ENCODE measurements at regions not wholly inside any gene's neighbourhood (a gene's known extent, or its start where the extent isn't known, plus 50 kb on each side); places are given as distances from the start of the nearest gene placed in this dataset.

DNA sequence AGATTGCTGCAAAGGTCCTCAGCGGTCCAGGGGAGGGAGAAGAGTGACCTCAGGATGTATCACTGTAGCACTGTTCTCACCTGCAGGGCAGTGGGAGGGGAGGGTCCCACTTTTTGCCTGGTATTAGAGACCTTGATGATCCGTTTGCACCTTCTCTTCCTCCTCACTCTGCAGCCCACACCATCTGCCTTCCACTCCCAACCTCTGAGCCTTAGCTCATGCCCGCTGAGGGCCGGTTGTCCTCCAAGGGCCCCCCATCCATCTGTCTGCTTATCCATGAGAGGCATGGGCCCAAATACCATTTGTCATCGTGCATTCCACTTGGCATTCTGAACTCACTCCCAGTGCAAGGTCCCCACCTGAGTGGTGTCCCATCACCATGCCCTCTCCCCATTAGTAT lies 64.6 kb upstream of the PCBD1 start (continued):
- TF ChIP-seq, protein P1, sequence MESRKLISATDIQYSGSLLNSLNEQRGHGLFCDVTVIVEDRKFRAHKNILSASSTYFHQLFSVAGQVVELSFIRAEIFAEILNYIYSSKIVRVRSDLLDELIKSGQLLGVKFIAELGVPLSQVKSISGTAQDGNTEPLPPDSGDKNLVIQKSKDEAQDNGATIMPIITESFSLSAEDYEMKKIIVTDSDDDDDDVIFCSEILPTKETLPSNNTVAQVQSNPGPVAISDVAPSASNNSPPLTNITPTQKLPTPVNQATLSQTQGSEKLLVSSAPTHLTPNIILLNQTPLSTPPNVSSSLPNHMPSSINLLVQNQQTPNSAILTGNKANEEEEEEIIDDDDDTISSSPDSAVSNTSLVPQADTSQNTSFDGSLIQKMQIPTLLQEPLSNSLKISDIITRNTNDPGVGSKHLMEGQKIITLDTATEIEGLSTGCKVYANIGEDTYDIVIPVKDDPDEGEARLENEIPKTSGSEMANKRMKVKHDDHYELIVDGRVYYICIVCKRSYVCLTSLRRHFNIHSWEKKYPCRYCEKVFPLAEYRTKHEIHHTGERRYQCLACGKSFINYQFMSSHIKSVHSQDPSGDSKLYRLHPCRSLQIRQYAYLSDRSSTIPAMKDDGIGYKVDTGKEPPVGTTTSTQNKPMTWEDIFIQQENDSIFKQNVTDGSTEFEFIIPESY (IDR thresholded peaks at IDR 0.05; ENCODE audit: extremely low read depth, insufficient replicate concordance, low read length) = no peak
- no peak for TF ChIP-seq ELF1 (IDR thresholded peaks at IDR 0.05; ENCODE audit: borderline replicate concordance, low read depth)
- TF ChIP-seq, protein P2, sequence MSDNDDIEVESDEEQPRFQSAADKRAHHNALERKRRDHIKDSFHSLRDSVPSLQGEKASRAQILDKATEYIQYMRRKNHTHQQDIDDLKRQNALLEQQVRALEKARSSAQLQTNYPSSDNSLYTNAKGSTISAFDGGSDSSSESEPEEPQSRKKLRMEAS (IDR thresholded peaks at IDR 0.05) = no peak
- TF ChIP-seq POLR2A (IDR thresholded peaks at IDR 0.05; ENCODE audit: borderline replicate concordance, extremely low read depth, insufficient read depth, insufficient read length) = no peak
- TF ChIP-seq, protein P3, sequence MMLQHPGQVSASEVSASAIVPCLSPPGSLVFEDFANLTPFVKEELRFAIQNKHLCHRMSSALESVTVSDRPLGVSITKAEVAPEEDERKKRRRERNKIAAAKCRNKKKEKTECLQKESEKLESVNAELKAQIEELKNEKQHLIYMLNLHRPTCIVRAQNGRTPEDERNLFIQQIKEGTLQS (IDR thresholded peaks at IDR 0.05) = no peak

DNA sequence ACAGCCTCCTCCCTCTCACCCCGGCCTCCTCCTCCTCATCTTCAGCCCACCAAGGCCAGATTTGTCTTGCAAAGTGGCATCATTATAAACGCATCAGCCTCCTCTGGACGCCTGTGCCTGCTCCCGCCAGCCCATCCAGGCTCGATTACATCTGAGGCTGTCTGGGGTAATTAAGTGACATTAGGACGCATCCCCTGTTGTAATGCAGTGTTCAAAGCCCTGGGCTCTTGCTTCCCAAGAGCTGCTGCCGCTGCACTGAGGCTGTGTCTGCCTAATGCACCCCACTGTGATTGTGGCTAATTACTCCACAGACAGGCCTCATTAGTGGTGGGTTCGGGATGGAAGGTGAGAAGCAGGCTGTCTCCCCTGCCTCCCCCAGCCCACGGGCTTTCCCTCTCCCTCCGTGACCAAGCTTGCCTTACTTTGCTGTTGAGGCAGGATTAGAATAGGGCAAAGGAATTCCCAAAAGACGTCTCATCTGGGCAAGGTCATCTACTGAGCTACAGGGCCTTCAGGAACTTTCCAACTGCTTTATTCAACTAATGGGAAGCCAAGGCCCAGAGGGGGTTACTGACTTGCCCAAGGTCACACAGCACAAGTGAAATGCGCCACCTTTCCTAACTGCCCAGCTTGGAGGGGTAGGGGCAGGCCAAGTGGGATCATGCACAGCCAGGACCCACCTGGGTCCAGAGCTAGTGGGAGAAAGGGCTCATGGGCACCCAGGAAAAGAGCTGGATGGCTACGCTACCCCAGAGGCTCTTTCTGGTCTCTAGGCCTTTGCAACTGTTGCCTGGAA lies 66.2 kb upstream of the PCBD1 start:
- no peaks in the 10 kb centered on the region for H4K20me1 ChIP-seq (ENCODE audit: insufficient read depth)
- BruUV-seq (replicated peaks) = no TSS peak
- H3K9ac ChIP-seq (ENCODE audit: low read length) = no peak overlapping the region
- no peaks in the 10 kb centered on the region for H3K9me3 ChIP-seq (ENCODE audit: control insufficient read depth in 1 of 2, insufficient read depth in 1 of 2, low read depth in 1 of 2, low read length in 2 of 2)
- no peak overlapping the region for H3K4me2 ChIP-seq (ENCODE audit: low read length)
- no peaks in the 10 kb centered on the region for H3K9me2 ChIP-seq (ENCODE audit: insufficient read depth)
- ATAC-seq (no peak), DNase-seq (ENCODE audit: low read depth, low spot score) (no peak)
- no peaks in the 10 kb centered on the region for H3K4me1 ChIP-seq (ENCODE audit: control insufficient read depth in 1 of 2, insufficient read depth in 2 of 2, low read length in 2 of 2)
- ChIA-PET RAD21 (ENCODE audit: low non-redundant PET in 1 of 2, low total read pairs in 2 of 2, uncharacterized antibody in 2 of 2, unreplicated experiment in 2 of 2) (no interaction called here), CTCF (no interaction called here), POLR2A (no interaction called here)
- no peaks in the 10 kb centered on the region for H3K27me3 ChIP-seq (ENCODE audit: insufficient read depth, low read length)
- H3K79me2 ChIP-seq (ENCODE audit: insufficient read depth, low read length) = no peaks in the 10 kb centered on the region
- no peak overlapping the region for H3K27ac ChIP-seq (ENCODE audit: low read depth, low read length)
- no peaks in the 10 kb centered on the region for H3K36me3 ChIP-seq (ENCODE audit: control insufficient read depth in 1 of 2, insufficient read depth in 2 of 2, low read length in 2 of 2)
- intact Hi-C loops (cut with micrococcal nuclease) = no loop called here
- no peak overlapping the region for H2AFZ ChIP-seq (ENCODE audit: low read depth, low read length, poor library complexity, severe bottlenecking)
- no peak overlapping the region for H3K4me3 ChIP-seq (replicated peaks in 1 of 2; ENCODE audit: low read depth in 1 of 2, low read length in 2 of 2)
- TF ChIP-seq ZFX (IDR thresholded peaks at IDR 0.05) (no peak), SRF (IDR thresholded peaks at IDR 0.05; ENCODE audit: low read depth) (no peak), CEBPB (IDR thresholded peaks at IDR 0.05; ENCODE audit: low read depth) (no peak), YY1 (IDR thresholded peaks at IDR 0.05; ENCODE audit: extremely low read depth, insufficient replicate concordance, low read depth, low read length) (no peak), FOSL1 (IDR thresholded peaks at IDR 0.05; ENCODE audit: low read depth) (no peak), SP1 (IDR thresholded peaks at IDR 0.05; ENCODE audit: low read depth) (no peak), TCF7L2 (IDR thresholded peaks at IDR 0.05; ENCODE audit: borderline replicate concordance, extremely low read depth, insufficient read depth, insufficient read length) (no peak), ELF1 (IDR thresholded peaks at IDR 0.05; ENCODE audit: borderline replicate concordance, low read depth) (no peak), EZH2phosphoT487 (IDR thresholded peaks at IDR 0.05; ENCODE audit: borderline replicate concordance) (no peak), ZNF274 (IDR thresholded peaks at IDR 0.05; ENCODE audit: low read depth, low read length) (no peak), SIN3A (IDR thresholded peaks at IDR 0.05; ENCODE audit: low read depth) (no peak)
- TF ChIP-seq, protein P4, sequence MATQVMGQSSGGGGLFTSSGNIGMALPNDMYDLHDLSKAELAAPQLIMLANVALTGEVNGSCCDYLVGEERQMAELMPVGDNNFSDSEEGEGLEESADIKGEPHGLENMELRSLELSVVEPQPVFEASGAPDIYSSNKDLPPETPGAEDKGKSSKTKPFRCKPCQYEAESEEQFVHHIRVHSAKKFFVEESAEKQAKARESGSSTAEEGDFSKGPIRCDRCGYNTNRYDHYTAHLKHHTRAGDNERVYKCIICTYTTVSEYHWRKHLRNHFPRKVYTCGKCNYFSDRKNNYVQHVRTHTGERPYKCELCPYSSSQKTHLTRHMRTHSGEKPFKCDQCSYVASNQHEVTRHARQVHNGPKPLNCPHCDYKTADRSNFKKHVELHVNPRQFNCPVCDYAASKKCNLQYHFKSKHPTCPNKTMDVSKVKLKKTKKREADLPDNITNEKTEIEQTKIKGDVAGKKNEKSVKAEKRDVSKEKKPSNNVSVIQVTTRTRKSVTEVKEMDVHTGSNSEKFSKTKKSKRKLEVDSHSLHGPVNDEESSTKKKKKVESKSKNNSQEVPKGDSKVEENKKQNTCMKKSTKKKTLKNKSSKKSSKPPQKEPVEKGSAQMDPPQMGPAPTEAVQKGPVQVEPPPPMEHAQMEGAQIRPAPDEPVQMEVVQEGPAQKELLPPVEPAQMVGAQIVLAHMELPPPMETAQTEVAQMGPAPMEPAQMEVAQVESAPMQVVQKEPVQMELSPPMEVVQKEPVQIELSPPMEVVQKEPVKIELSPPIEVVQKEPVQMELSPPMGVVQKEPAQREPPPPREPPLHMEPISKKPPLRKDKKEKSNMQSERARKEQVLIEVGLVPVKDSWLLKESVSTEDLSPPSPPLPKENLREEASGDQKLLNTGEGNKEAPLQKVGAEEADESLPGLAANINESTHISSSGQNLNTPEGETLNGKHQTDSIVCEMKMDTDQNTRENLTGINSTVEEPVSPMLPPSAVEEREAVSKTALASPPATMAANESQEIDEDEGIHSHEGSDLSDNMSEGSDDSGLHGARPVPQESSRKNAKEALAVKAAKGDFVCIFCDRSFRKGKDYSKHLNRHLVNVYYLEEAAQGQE (IDR thresholded peaks at IDR 0.05; ENCODE audit: low read depth) = no peak
- TF ChIP-seq, protein P5, sequence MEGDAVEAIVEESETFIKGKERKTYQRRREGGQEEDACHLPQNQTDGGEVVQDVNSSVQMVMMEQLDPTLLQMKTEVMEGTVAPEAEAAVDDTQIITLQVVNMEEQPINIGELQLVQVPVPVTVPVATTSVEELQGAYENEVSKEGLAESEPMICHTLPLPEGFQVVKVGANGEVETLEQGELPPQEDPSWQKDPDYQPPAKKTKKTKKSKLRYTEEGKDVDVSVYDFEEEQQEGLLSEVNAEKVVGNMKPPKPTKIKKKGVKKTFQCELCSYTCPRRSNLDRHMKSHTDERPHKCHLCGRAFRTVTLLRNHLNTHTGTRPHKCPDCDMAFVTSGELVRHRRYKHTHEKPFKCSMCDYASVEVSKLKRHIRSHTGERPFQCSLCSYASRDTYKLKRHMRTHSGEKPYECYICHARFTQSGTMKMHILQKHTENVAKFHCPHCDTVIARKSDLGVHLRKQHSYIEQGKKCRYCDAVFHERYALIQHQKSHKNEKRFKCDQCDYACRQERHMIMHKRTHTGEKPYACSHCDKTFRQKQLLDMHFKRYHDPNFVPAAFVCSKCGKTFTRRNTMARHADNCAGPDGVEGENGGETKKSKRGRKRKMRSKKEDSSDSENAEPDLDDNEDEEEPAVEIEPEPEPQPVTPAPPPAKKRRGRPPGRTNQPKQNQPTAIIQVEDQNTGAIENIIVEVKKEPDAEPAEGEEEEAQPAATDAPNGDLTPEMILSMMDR (IDR thresholded peaks at IDR 0.05 in 2 of 3, conservative IDR thresholded peaks at IDR 0.05 in 1 of 3; ENCODE audit: borderline replicate concordance in 1 of 3, insufficient read depth in 1 of 3, low read depth in 2 of 3, low read length in 2 of 3) = no peak

Measured in HCT116 (cell line).